AG09319 (cell line): ENCODE measurements at regions not wholly inside any gene's neighbourhood (a gene's known extent, or its start where the extent isn't known, plus 50 kb on each side); places are given as distances from the start of the nearest gene placed in this dataset.

Experiments
- DNase-seq: peaks from one replicate; pipeline ENCODE4 v3.0.0-alpha.2; 2010; ENCODE audit warnings: low read depth; ENCODE audit errors: extremely low read depth
- TF ChIP-seq, protein P1 (sequence below): IDR thresholded peaks from 2 replicates; pipeline ENCODE4 v1.5.1; 2011; ENCODE audit warnings: low read depth, mild to moderate bottlenecking, inconsistent platforms, low read length, moderate library complexity

DNA sequence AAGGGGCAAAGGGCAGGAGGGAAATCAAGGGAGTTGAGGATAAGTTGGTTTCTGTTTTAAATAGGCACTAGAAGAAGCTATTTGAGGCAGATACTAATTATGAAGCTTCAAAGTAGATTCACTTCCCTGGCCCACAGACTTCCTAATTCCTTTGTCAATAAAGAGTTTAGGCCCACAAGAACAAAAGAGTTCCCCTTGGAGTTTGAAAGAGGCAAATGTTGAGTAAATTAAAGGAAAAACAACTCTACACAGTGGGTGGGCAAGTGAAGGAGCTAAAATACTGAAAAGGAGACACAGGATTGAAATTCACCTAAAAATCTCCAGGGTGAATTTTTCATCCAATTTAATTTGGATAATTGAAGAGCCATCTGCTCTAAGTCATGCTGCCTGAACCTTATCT, 411.7 kb upstream of the RORA start:
- TF ChIP-seq, protein P1, sequence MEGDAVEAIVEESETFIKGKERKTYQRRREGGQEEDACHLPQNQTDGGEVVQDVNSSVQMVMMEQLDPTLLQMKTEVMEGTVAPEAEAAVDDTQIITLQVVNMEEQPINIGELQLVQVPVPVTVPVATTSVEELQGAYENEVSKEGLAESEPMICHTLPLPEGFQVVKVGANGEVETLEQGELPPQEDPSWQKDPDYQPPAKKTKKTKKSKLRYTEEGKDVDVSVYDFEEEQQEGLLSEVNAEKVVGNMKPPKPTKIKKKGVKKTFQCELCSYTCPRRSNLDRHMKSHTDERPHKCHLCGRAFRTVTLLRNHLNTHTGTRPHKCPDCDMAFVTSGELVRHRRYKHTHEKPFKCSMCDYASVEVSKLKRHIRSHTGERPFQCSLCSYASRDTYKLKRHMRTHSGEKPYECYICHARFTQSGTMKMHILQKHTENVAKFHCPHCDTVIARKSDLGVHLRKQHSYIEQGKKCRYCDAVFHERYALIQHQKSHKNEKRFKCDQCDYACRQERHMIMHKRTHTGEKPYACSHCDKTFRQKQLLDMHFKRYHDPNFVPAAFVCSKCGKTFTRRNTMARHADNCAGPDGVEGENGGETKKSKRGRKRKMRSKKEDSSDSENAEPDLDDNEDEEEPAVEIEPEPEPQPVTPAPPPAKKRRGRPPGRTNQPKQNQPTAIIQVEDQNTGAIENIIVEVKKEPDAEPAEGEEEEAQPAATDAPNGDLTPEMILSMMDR = no peak
- no peak for DNase-seq

DNA sequence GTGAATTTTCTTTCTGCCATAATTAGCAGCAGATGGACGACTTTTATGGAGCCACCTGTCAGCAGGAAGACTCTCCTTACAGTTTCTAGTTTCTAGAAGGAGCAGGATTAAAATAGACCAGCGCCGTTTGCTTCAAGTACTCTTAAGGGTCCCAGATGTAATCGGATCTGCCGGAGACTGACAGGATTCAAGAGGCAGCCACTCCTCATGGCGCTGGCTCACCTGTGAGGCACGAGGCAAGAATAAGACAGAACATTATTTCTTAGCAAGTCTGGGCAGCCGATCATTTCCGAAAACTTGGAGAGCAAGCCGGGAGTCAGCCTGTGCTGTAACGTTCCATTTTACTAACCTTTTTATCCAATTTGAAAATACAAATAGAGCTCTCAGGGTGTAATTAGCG, 410.4 kb upstream of the RORA start:
- no peak for DNase-seq
- TF ChIP-seq, protein P1 = no peak

DNA sequence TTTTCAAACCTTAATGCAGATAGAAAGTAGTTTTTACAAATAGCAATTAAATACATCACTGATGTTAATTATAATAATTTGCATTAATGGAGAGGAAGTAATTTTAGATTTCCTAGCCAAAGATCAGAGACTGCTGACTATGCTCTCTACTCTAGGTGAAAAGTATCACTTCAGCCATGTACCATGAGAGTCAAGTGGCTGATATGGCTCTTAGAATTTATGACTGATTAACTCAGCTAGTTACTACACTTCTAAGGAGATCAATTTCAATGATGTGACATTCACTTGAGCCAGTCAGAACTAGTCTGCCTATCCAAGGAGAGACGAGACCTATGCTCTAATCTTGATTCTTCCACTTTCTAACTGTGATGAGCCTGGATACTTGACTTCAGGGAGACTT, 405.7 kb upstream of the RORA start:
- TF ChIP-seq, protein P1 = no peak
- DNase-seq = no peak

DNA sequence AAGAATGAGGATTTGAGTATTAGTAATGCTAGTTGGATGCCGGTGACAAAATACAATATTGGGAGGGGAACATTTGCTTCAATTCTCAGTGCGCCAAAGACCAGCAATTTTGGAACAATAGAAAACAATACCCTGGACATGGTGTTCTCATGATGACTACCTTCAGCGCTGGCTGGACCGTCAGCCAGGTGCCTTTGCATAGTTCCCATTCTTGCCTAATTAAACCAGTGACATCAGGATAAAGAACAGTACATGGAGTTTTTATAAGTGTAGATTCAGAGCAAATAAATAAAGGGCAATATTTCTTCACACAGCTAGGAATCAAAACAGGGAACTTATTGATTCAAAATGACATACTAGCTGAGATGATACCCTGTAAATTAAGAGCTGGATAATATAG, 404.8 kb upstream of the RORA start:
- no peak for DNase-seq

GRCh38 chr15:61629269-61629668, 400.2 kb upstream of the RORA start:
- no peak for DNase-seq

More for the DNA sequence above, 404.8 kb upstream of the RORA start:
- TF ChIP-seq, protein P1 = no peak

DNA sequence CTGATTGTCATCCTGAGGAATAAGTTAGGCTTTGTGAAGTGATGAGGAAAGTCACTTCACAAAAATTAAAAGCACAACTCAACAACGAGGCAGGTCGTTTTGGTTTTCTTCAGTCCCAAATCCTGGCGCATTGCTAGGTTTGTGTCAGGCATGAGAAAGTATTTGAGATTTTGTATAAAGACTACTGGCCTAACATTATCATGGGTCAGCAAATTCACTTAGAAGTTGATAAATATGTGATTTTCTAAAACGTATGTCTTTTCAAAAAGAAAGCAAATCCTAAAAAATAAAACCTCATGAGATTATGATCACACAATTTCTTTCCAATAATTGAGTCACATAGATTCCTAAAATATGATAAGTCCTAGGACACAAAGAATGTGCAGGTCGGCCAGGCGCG, 395.8 kb upstream of the RORA start:
- no peak for DNase-seq
- TF ChIP-seq, protein P1 = no peak

More at GRCh38 chr15:61629269-61629668, 400.2 kb upstream of the RORA start:
- TF ChIP-seq, protein P1 = no peak

DNA sequence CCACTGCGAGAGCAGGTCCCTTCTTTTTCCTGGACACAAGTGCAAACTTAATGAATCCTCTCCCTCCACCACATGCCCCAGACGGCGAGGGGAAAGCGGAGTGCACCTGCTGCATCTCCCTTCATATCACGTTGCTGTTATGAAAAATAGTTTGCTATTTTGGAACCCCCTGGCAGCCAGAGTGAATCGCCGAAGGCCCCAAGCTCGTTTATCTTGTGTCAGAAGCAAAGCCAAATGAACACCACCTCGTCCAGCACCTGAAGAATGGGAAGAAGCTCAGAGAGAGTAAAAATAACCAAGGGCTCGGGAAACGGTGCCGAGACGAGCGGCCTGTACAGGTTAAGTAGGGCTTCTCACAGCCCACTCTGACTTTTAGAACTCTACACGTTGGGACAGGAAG, 394.6 kb upstream of the RORA start:
- DNase-seq = no peak
- TF ChIP-seq, protein P1 = no peak
